ENCODE measurements at regions not wholly inside any gene's neighbourhood (a gene's known extent, or its start where the extent isn't known, plus 50 kb on each side); places are given as distances from the start of the nearest gene placed in this dataset.

DNA sequence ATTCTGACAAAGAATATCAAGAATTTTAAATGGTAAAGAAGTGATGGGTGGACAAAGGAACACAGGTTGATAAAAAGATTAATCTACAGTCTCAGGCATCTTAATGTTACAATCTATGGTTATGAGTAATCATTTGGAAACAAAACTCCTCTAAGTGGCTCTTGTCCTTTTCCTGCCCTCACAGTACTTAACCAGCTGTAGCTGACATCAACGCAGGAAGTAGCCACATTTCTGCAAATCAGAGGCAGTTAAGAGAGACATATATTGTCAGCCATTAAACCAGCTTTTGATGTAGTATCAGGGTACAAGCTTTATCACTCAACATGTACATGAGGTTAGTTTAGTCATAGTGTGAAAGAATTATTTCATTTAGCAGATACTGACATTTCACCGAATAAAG is 244.6 kb downstream of the NR4A2 start:
- intact Hi-C loops (cut with DNase I) = no loop called here
- Histone ChIP-seq H3K27me3 (no peaks in the 10 kb centered on the region), H3K4me1 (no peaks in the 10 kb centered on the region), H3K27ac (no peak overlapping the region), H3K4me3 (no peak overlapping the region), H3K36me3 (no peaks in the 10 kb centered on the region), H3K9me3 (no peaks in the 10 kb centered on the region)
- DNase-seq (ENCODE audit: low spot score in 2 of 2) = no peak
- TF ChIP-seq, protein P1, sequence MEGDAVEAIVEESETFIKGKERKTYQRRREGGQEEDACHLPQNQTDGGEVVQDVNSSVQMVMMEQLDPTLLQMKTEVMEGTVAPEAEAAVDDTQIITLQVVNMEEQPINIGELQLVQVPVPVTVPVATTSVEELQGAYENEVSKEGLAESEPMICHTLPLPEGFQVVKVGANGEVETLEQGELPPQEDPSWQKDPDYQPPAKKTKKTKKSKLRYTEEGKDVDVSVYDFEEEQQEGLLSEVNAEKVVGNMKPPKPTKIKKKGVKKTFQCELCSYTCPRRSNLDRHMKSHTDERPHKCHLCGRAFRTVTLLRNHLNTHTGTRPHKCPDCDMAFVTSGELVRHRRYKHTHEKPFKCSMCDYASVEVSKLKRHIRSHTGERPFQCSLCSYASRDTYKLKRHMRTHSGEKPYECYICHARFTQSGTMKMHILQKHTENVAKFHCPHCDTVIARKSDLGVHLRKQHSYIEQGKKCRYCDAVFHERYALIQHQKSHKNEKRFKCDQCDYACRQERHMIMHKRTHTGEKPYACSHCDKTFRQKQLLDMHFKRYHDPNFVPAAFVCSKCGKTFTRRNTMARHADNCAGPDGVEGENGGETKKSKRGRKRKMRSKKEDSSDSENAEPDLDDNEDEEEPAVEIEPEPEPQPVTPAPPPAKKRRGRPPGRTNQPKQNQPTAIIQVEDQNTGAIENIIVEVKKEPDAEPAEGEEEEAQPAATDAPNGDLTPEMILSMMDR (IDR thresholded peaks at IDR 0.05) = no peak

DNA sequence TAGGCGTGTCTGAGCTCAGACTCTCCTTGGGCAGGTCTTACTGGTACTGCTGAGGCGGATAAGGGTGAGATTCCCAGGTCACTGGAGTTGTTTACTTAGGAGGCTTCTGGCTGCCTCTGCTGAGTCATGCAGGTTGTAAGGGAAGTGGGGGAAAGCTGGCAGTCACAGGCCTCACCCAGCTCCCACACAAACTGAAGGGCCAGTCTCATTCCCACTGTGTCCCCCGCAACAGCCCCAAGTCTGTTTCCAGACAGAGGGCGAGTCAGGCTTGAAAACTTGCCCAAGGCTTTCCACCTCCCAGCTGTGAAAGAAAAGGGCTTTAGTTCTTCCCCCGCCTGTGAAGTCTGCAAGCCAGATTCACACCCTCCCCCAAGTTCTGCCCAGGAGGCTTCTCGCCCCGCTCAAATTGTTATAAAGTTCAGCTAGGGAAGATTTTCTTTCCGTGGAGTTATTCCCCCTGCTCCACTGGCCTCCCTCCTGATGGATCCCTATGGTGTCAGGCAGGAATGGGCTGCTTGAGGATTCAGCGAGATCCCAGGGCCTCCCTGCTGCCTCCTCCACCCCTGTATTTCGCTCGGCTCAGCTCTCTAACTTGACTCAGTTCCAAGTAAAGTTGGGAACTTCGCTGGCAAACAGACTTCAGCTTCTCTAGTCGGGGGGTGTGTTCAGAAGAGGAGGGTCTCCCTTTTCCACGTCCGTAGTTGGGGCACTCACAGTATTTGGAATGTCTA is 248.6 kb downstream of the NR4A2 start:
- Histone ChIP-seq H3K27me3 (no peaks in the 10 kb centered on the region), H3K4me3 (no peak overlapping the region), H3K9me3 (peaks cover 0 to 1% of the 10 kb centered on the region in 2 donors), H3K27ac (no peak overlapping the region), H3K36me3 (no peaks in the 10 kb centered on the region), H3K4me1 (no peaks in the 10 kb centered on the region)
- DNase-seq (ENCODE audit: low spot score in 2 of 2) = no peak
- TF ChIP-seq, protein P1 (IDR thresholded peaks at IDR 0.05) = no peak
- intact Hi-C loops (cut with DNase I) = no loop called here

DNA sequence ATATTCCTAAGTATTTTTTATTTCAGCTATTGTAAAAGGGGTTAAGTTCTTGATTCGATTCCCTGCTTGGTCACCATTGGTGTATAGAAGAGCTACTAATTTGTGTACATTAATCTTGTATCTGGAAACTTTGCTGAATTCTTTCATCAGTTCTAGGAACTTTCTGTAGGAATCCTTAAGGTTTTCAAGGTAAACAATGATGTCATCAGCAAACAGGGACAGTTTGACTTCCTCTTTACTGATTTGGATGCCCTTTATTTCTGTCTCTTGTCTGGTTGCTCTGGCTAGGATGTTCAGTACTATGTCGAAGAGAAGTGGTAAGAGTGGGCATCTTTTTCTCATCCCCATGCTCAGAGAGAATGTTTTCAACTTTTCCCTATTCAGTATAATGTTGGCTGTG is 252.7 kb downstream of the NR4A2 start:
- no peak for DNase-seq (ENCODE audit: low spot score in 2 of 2)
- no peaks in the 10 kb centered on the region for H3K4me1 ChIP-seq
- H3K27ac ChIP-seq = no peak overlapping the region
- no peaks in the 10 kb centered on the region for H3K27me3 ChIP-seq
- peaks cover 0 to 3% of the 10 kb centered on the region in 2 donors for H3K9me3 ChIP-seq
- H3K4me3 ChIP-seq = no peak overlapping the region
- TF ChIP-seq, protein P1 (IDR thresholded peaks at IDR 0.05) = no peak
- intact Hi-C loops (cut with DNase I) = no loop called here
- H3K36me3 ChIP-seq = no peaks in the 10 kb centered on the region

DNA sequence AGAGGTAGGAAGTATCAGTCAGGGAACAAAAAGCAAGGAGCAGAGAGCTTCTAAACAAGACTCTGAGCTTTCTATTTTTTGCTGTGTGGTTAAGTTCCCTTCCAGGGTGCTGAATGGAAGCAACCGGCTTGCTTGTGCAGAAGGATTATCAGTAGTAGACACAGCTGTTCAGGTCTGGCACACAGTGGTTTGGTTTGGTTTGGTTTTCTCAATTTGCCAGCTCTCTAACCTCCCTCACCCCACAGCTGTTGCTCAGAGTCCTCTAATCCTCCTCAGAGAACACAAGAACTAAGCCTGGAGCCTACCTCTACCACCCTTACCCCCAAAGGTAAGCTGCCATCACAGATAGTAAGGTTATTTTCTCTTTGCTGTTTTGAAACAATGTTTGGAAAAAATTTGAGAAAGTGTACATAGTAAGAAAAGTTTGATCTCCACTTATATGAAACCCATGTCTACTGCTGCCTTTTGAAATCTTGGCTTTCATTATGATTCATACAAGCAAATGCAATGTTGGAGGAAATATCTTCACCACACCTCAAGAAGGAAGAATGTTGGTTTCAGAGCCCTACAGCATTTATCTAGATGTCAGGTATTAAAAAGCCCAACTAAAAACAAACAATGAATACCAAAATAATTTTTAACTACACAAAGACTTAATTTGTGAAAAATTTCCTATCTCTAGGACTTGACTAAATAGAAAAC is 255.3 kb downstream of the NR4A2 start:
- intact Hi-C loops (cut with DNase I) = no loop called here
- Histone ChIP-seq H3K27me3 (no peaks in the 10 kb centered on the region), H3K27ac (no peak overlapping the region), H3K4me1 (no peaks in the 10 kb centered on the region), H3K36me3 (no peaks in the 10 kb centered on the region), H3K4me3 (no peak overlapping the region), H3K9me3 (peaks cover 0 to 3% of the 10 kb centered on the region in 2 donors)
- no peak for DNase-seq (ENCODE audit: low spot score in 2 of 2)
- TF ChIP-seq, protein P1 (IDR thresholded peaks at IDR 0.05) = no peak

DNA sequence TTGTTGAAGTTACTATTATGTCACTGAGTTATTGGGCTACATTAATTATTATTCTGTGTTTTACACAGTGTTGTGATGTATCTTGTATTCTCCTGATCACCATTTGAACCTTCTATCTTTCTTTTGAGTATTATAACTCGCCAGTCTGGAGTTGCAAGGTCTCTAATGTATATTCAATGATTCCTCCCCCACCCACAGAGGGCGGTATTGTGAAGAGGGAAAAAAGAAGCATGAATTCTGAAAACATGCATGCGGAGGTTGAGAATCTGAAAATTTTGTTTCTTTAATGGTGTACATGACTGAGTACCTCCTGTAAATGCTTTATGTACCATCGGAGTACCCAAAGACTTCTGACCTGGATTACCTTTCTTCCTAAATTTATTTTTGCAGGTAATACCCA is 266.6 kb downstream of the NR4A2 start:
- H3K27ac ChIP-seq = no peak overlapping the region
- H3K27me3 ChIP-seq = no peaks in the 10 kb centered on the region
- H3K9me3 ChIP-seq = no peaks in the 10 kb centered on the region
- intact Hi-C loops (cut with DNase I) = no loop called here
- no peak overlapping the region for H3K4me3 ChIP-seq
- TF ChIP-seq, protein P1 (IDR thresholded peaks at IDR 0.05) = no peak
- no peaks in the 10 kb centered on the region for H3K36me3 ChIP-seq
- DNase-seq (ENCODE audit: low spot score in 2 of 2) = no peak
- no peaks in the 10 kb centered on the region for H3K4me1 ChIP-seq
